GM18868 (cell line): ENCODE measurements at regions not wholly inside any gene's neighbourhood (a gene's known extent, or its start where the extent isn't known, plus 50 kb on each side); places are given as distances from the start of the nearest gene placed in this dataset.
"Not testable (repeated sequence)": the region's sequence is repeated elsewhere in the genome, so short reads cannot be mapped to it uniquely, and the experiment has no call there.

Source experiments
- ATAC-seq: cut with Tn5 transposase; IDR thresholded peaks from one replicate; pipeline ENCODE4 v1.9.1; 2021; ENCODE audit warnings: mild to moderate bottlenecking, moderate library complexity; ENCODE audit not compliant: unreplicated experiment

DNA sequence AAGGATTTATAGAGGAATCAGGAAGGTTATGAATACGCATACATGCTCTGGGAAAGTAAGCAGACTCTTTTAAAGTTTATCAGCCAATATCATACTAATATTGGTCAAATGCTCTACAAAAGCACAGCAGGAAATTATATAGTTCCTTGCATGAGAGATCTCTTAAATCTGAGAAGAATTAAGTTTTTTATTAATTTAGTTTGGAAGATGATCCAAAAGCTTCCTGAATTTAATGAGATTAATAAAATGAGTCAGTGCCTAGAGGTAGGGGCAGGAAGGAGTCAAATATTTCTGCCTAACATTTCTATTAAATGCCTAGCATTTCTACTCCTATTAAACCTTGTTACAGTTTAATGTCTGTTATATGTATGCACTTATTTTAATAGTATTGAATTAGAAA is 1608.2 kb downstream of the GRIK2 start:
- no peak for ATAC-seq

DNA sequence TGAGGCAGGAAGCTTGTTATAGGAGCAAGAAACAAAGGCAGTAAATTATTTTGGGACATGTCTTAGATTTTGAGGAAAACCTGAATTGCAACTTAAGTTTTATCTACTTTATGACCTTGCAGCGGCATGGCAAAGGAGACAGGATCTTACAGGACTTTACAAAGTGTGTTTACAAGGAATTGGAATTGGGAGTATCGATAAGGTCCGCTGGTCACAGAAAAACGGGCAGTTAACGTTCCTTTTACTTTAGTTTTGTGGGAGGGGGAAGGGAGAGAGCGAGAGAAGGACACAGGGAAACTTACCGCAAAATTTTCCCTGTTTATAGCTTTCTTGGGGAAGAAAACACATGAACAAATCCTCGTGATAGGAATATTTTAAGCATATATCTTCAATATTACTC is 1607.2 kb downstream of the GRIK2 start:
- ATAC-seq: no peak

DNA sequence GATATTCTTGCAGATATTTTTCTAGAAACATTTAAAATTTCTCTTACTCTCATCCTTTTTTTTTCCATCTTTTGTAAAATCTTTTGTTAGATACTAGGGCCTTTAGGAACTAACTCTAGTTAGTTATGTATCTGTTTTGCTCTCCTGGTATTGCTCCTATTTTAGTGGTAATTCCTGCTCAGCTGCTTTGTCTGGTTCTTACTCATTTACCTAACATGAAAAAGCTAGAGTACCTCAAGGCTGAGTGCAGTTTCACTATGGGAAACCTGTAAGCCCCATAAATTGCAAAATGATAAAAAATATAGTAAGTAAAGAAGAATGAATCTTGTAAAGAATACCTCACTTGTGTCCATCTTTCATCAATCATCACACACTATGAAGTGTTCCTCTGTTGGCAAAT is 1602.0 kb downstream of the GRIK2 start:
- ATAC-seq: no peak

DNA sequence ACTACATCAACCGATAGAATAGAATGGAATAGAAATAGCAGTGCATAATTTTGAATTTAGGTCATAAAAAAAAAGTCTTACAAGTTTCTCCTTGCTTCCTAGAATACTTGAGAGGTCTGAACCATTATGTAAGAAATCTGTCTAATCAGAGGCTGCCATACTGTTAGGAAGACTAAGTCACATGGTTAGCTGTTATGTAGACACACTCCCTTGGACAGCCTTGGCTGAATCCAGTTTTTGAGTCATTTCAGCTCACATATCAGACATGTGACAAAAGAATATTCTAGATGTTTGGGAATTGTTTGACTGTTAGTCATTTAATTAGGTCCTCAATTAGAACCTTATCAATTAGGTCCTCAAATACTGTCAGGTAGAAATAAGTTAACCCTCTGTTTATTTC is 1601.4 kb downstream of the GRIK2 start:
- no peak for ATAC-seq

DNA sequence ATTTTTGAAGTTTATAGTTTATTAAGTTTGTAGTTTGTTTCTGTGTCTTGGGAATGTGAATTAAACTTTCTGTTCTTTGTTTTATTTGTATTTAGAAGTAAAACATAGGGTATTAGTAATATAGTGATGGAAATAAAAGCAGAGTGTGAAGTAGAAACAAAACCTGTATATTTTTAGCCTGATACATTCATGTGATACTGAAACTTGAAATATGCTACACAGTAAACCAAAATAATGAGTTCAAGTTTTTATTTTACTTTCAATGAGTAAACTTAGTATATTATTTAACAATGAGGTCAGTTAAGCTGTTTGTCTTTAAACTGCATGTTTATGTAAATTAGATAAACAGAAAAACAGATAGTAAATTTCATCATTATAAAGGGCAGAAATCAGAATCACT is 1592.6 kb downstream of the GRIK2 start:
- peak; percentile 65 for ATAC-seq

DNA sequence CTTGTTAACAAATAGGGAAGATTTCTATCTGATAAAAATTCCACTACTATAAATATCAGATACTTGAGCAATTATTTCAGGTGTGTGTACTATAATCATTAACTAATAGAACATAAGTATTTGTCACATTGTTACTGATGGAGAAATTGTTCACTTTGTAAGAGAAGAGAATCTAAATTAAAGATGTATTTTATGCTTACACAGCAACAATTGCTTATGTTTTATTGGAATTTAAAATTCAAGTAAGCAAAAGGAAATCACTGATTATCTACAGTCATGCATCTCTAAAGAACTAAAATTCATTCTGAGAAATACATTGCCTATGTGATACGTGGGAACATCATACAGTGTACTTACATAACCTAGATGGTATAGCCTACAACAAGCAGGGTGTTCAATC is 1590.8 kb downstream of the GRIK2 start:
- no peak for ATAC-seq

DNA sequence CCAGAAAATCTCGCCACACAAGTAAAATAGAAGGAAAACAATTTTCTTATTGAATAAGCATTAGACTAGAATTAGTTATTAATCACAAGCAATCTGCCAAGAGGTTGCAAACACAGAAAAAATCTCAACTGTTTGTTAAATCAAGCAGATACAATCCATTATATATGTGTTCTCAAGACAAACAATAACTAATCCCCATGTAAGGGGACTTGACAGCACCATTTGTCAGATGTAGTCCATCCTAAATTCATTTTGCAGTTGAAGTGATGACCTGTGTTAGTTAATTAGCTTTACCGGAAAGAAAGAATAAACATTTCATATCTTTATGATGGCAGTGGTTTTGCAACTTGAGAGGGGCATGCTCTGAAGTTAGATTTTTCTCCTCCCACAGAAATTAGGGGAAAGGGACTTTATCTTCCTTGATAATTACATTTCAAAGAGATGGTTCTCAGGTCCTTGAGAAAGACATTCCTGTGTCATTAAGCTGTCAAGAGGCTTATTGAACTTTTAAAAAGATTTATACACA is 1588.0 kb downstream of the GRIK2 start:
- no peak for ATAC-seq

DNA sequence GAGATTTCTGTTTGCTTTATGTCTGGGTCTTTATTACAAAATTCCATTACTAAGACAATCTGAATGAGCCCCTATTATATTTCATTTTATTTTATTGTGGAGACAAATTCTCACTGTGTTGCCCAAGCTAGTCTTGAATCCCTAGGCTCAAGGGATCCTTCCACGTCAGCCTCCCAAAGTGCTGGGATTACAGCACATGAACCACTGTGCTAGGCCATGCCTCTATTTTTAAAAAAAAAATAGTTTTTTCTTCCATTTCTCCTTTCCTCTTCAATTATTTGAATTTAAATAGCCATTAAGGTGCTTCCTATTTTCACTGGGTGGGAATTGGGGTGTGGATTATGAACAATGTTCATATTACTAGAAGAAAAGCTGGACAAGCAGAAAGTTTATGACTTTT is 1587.4 kb downstream of the GRIK2 start:
- no peak for ATAC-seq

DNA sequence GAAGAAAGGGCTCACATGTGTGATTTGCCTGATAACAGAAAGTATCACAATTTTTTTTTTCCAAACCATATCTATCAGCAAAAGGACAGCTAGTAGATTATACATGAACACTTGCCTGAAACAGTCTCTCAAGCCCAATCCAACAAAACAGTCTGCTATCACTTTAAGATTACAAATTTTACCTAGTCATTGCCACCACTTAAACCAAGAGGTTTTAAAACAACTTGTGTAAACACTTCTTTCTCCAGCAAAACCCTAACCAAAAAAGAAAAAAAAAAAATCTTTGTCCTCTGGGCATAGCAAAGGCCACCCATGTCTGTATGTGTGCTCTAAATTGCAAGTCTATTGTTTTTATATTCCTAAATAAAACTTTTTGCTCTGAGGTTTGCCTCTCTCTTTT is 1568.4 kb downstream of the GRIK2 start:
- no peak for ATAC-seq

DNA sequence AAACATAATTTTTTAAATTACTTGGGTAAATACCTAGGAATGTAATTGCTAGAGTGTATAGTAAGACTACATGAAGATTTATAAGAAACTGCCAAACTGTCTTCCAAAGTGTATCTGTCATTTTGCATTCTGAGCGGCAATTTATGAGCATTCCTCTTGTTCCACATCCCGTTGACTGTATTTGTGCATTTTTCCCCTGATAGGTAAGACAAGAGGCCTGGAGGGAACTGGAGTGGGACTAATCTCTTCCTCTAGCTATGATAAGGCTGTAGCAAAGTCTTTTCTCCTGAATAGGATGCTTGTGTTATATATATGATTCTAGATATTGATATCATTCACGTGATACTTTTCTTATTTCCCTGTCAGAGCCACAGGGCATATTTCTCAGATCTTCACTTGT is 1557.5 kb downstream of the GRIK2 start:
- no peak for ATAC-seq

DNA sequence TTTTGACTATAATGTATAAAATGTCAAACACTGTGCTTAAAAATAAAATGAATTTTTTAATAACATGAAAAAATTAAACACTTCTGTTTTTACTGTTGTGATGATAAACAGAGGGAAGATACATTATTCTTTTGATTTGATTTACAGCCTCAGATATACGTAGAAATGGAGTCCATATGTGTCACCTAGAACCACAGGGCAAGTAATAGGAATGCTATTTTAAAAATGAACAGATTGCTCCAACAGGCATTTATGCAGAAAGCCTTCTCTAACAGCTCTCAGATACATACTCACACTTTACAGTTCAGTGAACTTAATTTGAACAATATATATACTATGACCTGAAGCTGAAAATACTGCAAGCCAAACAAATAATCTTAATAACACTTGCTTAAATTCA is 1551.0 kb downstream of the GRIK2 start:
- no peak for ATAC-seq

DNA sequence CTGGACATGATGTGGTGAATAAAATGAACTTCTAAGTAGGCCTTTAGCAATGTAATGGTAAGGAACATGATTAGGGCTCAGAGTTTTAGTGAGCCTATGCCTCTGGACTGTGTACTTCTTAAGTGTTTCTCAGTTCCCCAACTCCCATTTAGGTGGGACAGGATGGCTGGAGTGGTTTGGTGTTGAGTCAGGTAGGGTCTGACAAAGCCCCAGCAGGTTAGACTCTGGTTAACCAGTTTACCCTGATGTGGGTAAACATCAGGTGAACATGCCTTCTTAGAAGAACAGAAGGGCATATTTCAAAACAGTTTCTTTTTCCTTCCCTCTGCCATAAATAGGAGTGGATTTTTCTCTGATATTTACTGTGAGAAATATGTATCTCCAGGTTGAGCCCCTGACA is 1548.7 kb downstream of the GRIK2 start:
- ATAC-seq: no peak

DNA sequence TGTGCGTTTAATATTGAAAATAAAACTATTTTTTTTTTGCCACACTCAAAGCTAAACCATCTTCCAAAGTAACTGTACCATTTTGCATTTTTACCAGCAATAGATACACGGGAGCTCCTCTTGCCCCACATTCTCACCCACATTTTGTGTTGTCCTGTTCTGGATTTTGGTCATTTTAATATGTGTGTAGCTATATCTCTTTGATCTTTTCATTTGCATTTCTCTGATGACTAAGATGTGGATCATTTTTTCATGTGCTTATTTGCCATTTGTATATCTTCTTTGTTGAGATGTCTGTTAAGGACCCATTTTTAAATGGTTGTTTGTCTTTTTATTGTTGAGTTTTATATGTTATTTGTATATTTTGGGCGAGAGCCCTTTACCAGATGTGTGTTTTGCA is 1543.5 kb downstream of the GRIK2 start:
- no peak for ATAC-seq

DNA sequence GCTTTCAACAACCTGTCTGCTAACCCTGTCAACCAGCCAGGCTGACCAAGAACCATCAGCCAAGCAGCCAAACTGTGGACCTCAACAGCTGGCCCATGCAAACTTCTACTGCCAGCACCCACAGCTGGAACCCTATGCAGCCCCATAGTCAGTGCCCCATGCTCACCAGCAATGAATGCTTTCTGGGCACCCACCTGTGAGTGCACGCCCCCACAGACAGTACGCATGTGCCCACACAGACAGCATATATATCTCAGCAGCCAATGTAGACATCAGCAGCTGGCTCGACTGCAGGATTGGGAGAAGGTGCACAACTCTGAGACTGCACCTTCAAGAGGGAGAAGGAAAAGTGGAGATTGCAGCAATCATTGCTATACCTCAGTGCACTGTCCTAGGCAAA is 1534.6 kb downstream of the GRIK2 start:
- ATAC-seq: no peak

DNA sequence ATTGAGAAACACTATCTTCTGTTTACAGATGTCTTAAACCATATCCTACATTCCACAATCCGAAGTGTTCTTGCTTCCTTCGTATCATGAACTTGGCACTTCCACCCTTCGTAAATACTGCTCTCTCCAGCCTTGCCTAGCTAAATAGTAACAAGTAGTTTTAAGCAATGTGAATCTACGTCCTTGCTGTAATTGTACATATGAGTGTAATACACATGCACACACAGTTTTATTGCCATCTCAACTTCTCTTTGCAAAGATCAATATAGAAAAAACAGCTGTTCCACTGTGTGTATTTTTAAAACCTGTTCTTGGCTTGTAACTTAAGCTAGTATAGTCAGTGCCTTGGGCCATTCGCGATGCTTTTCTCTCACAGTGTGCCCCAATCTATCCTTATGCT is 1524.7 kb downstream of the GRIK2 start:
- ATAC-seq: no peak

DNA sequence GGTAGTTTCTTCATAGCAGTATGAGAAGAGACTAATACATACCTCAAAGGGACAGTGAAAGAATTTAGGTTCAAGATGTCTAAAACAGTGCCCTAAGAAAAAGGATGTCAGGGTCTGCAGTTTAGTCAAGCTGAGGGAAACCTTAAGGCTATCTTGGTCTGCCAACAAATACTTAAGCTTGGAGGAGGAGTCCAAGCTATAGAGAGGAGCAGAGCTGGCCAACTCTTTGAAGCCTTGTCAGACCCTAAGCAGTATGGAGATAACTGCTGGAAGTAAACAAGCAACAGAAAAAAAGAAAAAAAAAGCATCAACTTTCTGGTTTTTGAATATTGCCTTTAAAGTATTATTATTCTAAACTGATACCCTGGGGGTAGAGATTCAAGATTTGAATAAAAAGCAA is 1518.1 kb downstream of the GRIK2 start:
- ATAC-seq: no peak

DNA sequence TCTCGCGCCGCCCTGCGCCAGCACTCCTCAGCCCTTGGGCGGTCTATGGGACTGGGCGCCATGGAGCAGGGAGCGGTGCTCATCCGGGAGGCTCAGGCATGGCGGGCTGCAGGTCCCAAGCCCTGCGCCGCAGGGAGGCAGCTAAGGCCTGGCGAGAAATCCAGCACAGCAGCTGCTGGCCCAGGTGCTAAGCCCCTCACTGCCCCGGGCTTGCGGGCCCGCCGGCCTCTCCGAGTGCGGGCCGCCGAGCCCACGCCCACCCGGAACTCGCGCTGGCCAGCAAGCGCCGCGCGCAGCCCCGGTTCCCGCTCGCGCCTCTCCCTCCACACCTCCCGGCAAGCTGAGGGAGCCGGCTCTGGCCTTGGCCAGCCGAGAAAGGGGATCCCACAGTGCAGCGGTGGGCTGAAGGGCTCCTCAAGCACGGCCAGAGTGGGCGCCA is 1517.2 kb downstream of the GRIK2 start:
- ATAC-seq: not testable (repeated sequence)

DNA sequence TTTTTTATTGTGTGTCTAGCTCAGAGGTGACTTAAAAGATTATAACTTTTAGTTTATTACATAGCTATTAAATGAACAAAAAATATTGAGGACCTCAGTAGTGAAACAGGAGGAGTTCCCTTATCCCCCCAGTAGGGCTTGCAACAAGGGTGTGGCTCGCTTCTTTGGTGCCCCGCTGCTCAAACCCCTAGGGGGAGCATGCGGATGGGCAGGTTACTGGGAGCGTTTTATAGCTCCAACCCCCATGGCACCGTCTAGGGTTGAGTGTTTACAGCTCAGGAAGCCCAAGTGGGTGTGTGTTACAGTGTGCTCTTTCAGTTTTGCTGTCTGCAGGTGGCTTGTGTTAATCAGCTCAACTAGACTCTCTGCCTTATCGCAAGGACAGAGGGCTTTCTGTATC is 1513.7 kb downstream of the GRIK2 start:
- ATAC-seq: no peak

DNA sequence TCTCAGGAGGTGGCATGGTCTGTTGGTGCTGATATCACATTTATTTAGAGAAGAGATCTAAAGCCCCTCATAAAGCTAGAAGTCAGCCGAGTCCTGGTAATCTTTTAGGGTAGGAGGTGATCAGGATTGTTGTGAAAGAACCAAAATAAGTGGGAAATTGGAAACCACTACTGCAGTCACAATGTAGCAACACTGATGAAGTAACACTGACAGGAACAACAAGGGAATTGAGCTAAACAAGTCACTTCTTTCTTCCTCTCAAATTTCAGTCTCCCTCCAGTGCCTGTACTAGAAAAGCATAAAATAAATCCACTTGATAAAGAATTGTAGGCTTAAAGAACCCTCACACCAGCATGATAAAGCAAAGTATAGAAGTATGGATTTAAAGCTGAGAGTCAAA is 1509.0 kb downstream of the GRIK2 start:
- ATAC-seq: no peak

DNA sequence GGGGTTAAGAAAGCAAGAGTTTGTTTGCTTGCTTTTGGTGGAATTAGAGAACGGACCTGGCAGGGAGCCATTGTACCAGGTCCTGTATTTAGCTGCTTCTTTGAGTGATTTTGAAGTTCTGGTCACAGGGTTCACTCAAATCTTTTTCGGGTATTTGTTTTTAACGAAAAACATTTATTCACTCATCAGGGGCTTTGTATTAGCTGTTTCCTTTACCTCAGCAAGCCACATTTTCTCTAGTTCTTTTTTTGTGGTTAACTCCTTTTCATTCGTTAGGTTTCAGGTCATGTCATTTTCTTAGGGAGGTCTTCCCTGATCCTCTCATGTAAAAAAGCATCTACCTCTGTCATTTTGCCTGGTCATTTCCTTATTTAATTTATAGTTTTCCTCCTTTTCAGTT is 1502.2 kb downstream of the GRIK2 start:
- no peak for ATAC-seq

DNA sequence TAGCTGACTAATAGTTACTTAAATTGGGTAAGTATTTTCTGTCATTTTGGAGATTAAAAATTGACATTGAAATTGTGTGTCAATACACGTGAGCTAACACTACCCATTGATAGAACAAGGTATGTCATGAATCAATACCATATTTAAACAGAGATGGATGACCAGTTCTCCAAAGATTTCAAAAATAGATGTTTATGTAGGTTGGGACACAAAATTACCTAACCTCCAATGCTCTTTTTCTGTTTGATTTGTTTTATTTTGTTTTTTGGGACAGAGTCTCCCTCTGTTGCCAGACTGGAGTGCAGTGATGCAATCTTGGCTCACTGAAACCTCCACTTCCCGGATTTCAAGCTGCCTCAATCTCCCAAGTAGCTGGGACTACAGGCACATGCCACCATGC is 1491.7 kb downstream of the GRIK2 start:
- no peak for ATAC-seq

DNA sequence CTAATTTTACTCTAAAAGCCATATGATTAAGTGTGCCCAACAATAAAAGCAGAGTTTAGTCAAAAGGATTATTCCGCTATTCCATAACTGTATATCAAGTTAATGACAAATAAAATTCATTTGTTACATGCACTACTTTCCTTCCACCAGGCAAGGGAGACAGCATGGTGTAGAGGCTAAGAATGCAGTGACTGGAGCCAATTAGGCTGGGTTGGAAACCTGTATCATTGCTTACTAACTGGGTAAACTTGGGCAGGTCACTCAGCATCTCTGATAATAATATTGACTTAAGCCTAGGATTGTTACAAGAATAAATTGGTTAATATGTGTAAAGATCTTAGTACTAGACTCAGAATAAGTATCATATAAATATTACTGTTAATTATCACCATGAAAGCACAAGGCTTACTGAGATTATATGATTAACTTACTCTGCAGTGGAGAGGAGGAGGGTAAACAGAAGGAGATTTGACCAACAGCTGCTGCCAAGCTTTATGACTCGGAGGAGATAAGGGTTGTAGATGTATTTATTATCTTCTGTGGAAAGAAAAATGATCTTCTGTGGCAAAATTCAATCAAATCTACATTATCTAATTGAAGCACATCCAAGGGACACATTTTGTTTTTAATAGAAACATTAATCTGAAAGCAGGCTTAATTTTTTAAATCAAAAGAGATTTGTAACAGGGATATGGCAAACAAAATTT is 1459.9 kb downstream of the GRIK2 start:
- no peak for ATAC-seq

DNA sequence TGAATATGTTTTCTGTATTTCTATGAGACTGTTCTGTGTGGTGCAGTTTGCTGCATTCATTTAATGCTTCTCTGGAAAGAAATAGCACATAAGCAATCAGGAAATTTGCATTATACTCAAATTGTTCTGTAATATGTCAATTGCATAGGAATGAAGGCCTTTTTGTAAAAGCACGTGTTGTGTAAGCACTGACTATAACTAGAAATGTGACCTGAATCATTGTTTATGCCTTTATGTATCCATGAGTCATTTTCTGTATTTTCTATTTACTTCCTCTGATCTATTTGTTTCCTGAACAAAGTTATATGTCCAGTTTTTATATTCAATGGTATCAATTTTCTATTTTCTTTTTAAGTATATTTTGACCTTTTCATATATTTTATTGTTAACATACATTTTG is 1455.3 kb downstream of the GRIK2 start:
- ATAC-seq: no peak
